ENCODE measurements at regions not wholly inside any gene's neighbourhood (a gene's known extent, or its start where the extent isn't known, plus 50 kb on each side); places are given as distances from the start of the nearest gene placed in this dataset.

DNA sequence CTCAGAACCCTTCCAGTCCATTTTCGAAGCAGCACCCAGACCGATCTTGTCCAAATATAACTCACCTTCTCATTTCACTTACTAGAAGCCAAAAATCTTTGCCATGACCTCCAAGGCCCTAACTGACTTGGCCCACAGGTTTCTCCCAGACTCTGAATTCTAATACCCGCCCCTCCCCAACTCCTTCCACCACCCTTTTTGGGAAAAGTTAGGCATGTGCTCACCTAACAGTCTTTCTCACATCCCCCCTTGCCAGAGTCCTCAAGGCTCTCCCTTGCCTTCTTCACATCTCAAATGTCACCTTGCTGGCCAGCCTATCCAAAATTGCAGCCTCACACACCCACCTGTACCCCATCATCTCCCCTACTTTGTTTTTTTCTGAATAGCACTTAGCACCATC, 369.3 kb downstream of the NXPE2 start:
- no peak for DNase-seq

DNA sequence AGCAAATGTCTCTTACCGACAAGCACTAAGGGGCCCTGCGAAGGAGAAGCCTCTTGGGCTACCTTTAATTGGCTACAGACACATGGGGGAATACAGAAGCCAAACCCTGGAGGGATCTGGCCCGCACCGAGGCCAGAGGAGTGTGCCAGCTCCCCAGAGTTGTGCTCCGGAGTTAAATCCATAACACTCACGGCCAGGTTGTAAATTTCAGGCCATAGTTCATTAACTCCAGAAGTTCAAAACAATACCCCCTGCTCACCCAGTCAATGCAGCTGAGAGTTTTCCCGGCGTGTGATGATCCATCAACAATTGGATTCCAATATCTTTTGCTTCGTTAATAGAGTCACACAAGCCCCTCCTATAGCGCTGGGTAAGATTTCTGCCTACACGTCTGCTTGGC, 371.5 kb downstream of the NXPE2 start:
- DNase-seq, result no peak

DNA sequence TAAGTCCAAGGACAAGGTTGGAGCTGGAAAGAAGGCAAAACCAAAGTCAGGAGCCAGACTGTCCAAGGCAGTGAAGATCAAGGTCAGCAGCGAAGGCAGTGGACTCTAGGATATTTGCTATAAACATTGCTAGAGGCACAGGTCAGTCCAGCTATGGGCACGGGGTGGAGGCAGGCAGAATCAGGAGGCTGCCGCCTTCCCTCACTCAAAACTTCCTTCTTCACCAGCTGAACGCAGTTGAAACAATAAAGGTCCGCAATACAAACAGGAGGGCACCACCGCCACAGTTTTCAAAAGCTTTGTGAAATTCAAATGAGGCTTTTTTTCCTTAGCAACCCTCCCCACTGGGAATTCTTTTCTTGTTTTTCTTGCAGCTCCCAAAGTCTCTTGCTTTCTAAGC, 372.4 kb downstream of the NXPE2 start:
- DNase-seq, result no peak

DNA sequence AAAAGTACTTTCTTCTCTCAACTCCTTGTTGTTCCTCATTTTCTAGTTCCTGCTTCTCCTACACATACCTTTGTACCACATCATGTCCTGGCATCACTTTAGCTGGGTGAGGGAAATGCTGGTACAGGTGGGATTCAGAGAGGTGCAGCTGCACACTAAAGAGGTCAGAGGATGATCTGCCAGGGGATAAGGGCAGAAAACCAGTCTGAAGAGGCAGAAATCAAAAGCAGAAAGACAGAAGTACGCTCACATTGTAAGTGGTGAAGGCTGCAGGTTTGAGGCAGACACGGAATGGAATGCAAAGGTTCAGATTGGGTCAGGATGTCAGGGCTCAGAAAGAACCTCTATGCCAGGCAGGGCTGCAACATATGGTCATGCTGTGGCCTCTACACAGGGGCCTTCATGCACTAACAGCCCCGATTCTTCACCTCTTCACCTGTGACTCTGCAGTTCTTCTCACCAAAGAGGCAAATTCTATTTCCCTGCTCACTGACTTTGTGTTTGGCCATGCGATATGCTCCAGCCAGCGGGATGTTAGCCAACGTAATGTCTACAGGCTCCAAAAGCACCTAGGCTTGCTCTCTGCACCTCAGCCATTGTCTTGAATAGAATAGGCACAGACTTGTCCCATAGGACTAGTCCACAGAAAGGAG, 373.7 kb downstream of the NXPE2 start:
- no peak for DNase-seq

DNA sequence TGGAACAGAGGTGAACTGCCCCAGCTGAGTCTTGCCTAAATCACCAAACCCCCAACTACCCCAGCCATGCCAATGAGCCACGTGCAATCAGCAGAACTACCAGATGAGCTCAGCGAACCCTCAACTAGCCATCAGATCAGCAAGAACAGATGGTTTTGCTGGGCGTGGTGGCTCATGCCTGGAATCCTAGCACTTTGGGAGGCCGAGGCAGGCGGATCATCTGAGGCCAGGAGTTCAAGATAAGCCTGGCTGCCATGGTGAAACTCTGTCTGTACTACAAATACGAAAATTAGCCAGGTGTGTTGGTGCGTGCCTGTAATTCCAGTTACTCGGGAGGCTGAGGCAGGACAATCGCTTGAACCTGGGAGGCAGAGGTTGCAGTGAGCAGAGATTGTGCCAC, 374.3 kb downstream of the NXPE2 start:
- no peak for DNase-seq

DNA sequence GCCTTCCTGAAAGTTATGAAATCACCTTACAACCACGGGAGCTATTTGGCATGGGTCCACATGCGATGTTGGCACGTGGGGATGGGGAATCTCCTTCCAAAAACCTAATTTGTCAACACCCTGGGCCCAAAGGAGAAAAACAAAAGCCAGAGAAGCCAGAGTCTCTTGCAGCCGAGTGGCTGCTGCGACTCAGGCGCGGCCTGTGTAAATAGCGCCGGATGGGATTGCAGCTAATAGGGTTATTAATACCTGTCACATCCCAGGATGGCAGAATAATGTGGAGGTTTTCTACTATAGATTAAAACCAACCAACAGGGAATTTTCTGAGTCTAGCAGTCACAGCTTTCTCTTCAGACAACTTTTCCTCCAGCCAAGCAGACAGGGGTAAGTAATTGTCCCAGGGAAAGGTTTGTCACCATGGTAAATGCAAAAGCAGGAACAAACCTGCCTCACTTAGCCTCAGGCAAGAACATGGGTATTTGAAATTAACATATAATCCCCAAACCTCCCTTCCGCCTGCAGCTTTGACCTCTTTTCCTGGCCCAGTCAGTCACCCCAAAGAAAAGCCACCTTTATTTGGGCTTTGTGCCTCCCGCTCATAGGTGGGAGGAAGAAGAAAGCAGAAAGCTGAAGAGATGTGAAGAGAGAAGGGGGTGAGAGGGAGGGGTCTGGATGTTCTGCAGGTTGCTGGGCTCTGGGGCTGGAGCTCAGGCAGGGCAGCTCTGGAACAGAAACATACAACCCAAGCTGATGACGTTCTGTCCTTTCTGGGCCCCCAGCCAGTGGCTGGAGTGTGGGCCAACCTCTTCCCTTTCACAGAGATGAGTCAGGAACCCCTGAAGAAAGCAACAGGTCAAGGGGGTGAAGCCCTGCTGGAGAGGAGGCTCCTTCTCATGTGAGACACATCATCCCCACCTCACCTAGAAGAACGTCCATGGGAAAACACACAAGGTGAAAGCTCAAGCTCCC, 376.5 kb downstream of the NXPE2 start:
- DNase-seq, result no peak

DNA sequence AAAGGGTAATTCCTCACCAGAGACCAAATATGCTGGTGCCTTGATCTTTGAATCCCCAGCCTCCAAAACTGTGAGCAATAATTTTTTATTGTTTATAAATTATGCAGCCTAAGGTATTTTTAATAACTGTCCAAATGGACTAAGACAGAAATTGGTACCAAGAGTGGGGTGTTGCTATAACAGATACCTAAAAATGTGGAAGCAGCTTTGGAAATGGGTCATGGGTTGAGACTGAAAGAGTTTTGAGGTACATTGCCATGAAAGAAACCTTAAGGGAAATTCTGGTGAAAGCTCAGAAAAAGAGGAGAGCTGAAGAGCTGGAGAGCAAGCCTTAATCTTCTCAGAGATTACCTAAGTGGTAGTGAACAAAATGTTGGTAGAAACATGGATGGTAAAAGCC, 378.2 kb downstream of the NXPE2 start:
- DNase-seq, result no peak

DNA sequence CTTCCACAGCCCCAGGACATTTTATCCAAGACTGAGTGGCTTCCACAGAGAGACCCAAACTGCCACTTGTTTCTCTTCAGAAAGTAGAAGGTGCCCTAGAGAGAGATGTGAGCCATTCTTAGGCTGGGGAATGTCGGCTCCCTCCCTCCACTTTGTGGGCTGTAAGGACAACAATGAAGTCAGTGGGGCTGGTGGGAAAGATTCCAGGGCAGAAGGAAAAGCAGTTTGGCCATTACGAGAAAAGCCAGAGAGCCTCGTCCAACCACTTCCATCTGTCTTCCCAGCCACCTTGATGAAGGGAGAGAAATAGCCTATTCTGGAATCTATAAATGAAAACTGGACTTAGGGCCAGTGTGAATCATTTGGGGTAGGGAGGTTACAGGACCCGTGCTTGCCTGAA, 382.5 kb downstream of the NXPE2 start:
- no peak for DNase-seq

DNA sequence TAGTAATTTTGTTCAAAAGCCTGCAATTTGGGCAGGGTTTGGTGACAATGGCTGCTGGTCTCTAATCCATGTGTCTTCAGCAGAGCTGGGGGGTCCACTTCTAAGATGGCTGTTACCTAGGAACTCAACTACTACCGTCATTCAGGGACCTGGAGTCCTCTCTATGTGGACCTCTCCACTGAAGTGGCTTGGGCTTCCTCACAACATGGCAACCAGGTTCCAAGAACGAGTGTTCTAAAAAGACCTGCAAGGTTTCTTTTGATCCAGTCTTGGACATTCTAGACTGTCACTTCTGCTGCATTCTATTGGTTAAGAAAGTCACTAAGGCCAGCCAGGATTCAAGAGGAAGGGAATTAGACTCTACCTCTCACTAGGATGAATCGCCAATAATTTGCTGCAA, 387.0 kb downstream of the NXPE2 start:
- no peak for DNase-seq

DNA sequence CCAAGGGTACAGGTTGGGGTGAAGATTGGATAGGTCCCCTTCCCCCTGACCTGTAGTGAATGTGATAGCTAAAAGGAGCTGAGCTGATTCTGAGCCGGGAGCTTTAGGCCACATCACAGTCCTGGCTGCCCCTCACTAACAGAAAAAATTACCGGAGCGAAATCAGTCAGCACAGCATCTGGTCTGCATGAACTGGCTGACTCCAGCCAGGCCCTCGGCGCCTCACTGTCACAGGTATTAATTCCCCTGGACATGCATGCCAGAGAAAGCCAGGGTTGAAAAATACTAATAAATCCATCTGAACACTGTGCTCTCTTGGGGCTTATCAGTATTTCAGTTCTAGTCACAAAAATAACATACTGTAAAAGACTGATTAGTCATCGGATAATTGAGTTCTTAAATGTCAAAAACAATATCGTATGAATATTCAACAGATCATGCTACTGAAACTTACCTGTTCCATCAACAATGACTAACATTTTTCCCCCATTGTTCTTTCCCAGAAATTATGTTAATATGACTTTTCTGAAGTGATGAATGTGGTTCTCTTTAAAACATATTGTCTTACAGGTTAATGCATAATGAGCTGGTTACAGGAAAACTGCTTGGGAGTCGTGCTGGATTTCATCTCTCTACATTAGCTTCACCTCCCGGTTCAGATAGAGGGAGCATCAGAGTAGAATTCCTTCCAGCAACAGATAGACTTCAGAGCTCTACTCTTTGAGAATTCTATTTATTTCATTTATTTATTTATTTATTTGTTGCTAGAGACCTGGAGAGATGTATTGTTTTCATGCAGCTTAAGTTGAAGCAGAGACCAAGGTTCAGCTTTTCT, 387.7 kb downstream of the NXPE2 start:
- no peak for DNase-seq

DNA sequence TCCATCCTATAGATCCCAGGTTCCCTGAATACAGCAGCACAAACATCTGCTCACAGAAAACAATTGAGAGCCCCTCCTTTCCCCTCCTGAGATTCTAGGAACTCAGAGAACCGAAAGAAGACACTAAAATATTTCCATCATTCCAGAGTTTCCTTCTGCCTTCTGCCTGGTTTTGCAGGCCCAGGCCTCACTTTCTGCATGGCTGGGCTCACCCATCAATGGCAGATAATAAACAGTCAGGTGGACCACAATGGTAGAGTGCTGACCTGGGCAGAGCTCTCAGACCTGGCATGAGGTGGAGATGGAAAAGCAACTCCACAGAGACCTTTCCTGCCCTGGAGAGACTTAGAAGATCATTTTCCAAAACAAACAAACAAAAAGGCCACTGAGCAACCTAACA, 389.1 kb downstream of the NXPE2 start:
- no peak for DNase-seq

DNA sequence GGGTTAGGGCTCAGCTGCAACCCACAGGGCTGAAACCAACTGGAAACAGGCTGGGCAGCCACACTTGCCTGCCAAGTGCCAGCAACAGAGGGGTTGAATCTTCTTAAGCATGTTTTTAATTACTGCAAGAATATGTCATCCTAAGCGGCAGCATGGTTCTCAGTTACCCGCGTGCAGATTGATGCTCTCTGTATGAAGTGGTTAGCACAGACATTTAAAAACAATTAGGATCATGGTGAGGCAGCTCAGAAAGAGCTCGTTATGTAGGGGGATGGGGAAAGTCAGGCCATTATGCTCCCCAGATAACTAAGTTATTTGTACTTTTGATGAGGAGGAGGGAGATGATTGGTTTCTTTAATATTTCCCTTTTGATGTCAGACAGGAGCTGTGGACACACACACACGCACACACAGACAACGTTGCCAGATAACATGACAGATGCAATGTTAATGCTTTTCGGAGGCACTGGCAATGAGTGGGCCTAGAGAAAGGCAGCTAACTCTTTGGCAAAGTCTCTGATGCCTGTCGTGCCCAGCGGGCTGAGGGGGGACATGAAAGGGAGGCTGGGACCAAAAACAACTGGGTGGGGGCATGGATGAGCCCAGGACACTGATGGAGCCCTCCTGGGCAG, 389.7 kb downstream of the NXPE2 start:
- DNase-seq, result no peak

DNA sequence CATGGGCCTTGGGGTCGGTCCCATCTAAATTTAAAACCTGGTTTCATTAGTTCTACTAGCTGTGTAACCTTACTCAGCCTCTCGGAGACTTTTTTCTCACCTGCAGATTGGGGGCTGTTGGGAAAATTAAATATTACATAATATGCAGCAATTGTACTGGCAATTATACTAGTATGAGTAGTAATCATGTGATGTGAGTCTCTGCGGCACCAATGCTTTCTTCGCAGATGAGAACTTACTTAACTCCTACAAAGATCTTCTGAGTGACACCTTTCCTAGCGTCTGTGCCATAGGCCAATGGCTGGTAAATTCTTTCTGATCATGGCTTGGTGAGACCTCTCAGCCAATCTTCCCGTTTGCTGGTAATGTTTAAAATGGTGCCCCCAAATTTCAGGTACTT, 391.3 kb downstream of the NXPE2 start:
- DNase-seq, result no peak

DNA sequence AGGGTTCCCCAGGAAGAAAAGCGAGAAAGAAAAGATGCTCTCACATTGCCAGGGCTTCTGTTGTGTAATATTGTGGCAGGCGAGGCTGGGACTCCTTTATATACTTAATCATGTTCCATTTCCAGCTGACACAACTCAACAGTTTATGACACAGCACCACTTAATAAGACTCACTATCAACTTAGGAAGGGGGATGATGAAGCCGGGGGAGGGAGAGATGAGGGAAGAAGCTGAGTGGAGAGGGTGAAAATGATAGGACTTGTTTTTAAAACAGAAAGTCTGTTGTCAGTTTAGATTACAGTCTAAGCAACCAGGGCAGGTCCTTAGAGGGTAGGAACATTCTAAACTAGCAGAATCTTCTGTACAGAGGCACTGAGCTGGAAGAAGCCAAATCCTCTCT, 397.0 kb downstream of the NXPE2 start:
- DNase-seq, result no peak

DNA sequence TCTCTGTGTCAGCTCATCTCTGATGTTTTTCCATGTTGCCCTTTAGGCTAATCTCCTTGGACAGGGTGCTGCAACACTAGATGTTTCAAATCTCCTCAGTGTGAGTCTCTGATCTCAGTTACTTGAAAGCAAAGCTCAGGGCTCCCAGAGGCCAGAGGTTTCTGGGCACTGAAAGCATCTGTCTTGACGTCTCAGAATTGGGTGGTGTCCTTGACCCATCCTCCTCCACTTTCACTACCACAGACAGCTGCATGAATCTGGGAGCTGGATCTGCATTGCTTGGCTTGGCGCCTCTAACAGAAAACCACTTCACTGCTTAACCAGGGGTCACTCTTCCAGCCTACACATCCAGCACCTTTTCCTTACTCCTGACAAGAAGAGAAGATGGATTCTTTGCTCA, 399.4 kb downstream of the NXPE2 start:
- DNase-seq, result no peak

DNA sequence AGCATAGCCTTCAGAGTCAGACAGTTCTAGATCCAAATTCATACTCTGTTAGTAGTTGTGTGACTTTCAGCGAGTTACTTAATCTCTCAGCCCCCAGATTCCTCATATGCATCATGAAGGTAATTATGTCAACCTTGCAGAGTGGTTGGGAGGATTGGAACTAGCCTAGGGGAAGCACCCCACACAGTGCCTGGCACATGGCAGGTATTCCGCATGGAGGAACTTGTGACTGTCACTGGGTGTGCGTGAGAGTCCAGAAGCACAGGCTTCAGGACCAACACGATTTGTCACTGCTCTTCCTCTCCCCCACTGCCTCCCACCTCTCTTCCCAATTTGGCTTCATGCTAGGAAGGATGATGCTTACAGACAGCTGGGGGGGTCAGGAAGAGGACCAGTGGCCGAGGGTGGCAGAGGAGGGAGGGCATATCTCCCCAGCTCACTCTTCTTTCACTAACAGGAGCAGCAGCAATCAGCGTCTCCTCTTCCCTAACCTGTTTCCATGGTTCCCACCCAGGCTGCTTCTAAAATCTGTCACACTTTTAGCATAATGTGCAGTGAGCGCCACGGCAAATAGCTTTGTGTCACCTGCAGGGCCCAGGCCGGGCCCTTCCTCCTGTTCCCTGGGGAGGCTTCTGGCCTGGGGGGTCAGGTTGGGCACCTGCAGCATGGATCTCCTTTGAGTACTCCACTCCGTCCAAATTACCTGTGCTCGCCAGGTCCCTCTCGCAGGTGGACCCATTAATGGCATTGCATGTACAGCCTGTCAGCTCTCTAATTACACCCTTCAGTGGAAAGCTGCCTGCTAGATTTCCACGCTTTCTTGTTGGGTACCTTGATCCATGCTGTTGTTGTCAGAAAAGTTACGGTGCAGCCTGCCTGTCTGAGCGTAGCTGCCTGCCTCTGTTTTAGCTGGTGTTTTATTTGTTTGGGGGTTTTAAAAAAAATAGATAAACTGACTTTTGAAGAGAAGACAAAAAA, 400.4 kb downstream of the NXPE2 start:
- DNase-seq, result no peak

DNA sequence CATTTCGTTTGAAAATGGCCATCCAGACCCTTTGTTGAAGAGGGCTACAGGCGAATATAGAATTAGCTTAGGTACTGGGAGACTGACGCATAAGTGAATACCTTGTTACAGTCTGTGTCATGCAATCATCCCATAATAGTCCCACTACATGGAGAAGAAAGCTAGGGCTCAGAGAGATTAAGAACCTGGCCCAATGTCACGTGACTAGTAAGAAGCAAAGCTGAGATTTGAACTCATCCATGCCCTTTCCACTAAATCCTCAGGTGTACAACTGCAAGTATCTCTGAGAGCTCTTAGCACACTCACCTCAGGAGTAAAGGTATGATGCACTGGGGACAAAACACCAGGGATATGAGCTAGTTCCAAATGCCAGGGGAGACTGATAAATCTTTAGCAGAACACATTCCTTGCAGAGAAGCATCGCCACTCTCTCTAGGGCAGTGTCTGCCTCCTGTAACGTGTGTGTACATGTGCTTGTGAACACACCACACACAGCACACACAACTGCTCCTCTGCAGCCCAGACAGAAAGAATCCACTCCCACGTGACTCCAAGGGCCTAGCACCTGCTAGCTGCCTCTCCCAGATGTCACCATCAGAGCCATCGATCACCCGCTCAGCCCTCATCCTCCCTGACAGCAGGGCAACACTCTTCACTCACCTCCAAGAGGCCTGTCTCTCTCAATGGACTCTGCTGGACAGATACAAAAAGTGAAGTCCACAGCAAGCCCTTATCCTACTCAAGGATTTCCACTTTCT, 402.8 kb downstream of the NXPE2 start:
- DNase-seq, result no peak

DNA sequence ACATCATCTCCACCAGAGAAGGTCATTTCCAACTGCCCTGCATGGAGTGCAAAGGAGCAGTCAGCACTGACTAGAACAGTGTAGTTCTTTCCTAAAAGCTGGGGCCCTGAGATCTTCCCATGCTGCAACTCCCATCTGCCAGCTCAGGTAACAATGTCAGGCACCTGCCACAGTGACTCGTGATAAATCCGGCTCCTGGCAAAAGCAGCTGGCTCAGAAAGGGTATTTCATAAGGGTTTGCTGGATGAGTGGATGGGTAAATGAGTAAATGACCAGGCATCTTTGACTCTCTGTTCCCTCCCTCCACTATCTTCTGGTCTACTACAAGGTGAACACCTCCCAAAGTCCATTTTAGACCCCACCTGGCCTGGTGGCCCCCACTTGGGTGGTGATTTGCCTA, 403.6 kb downstream of the NXPE2 start:
- no peak for DNase-seq

DNA sequence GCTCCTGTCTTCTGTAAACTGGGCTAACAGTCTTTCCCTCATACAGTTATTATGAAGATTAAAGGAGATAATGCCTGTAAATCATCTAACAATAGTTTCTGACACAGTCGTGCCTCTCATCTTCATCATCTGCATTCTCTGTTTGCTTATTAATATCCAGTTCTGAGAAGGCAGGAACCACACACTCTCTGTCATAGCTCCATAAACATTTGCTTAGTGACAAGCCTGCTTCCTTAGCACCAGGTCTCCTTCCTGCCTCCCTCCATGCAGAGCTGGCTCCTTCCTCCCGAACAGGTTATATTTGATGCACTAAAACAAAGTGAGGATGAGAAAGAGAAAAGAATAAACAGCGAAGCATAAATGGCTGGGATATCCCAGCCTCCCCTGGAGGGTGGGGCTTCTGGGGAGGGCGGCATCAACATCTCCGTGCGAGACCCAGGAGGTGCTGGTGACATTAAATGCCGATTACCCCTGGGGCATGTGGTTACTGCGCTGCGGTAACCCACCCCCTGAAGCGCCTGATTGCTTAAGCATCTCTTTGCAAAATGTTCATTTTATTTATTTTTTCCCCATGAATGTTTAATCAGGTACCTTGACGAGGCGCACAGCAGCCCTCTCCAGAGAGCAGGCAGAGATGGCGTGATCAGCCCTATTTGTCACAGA, 404.9 kb downstream of the NXPE2 start:
- no peak for DNase-seq

DNA sequence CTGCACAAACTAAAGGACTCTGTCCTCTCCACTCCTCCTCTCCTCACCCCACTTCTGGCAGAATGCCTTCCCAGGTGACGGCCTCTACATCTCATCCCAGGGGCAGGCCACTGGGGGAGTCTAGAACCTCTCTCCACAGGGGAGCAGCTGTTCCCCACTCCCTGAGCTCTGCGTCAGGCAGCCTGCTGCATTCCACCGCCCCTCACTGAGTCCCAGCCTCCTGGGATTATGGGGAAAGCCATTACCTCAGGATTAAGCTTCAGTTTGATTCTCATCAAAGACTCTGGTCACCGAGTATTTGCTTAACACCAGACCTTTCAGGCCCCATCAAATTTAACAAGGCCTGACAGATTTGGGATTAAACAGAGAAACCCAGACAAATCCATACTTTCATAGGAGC, 405.9 kb downstream of the NXPE2 start:
- no peak for DNase-seq

All from RPMI8226 (cell line).